ENCODE measurements at regions not wholly inside any gene's neighbourhood (a gene's known extent, or its start where the extent isn't known, plus 50 kb on each side); places are given as distances from the start of the nearest gene placed in this dataset.

- in situ Hi-C loops (cut with MboI; ENCODE audit: low pct_unique_long_range_greater_than_20kb, low sequenced_read_pairs, unreplicated experiment), result no loop called here
- no peak for TF ChIP-seq CTCF (IDR thresholded peaks at IDR 0.05; ENCODE audit: extremely low read depth, insufficient read depth, missing control alignments)
- DNase-seq (ENCODE audit: low spot score), result no peak
Measured at GRCh38 chr3:8182904-8183303, 318.7 kb upstream of the LMCD1 start.

GRCh38 chr3:8183627-8184026 lies 318.0 kb upstream of the LMCD1 start:
- no peak for TF ChIP-seq CTCF (IDR thresholded peaks at IDR 0.05; ENCODE audit: extremely low read depth, insufficient read depth, missing control alignments)
- DNase-seq (ENCODE audit: low spot score), result no peak
- in situ Hi-C loops (cut with MboI; ENCODE audit: low pct_unique_long_range_greater_than_20kb, low sequenced_read_pairs, unreplicated experiment), result no loop called here

- DNase-seq (ENCODE audit: low spot score), result no peak
- in situ Hi-C loops (cut with MboI; ENCODE audit: low pct_unique_long_range_greater_than_20kb, low sequenced_read_pairs, unreplicated experiment), result no loop called here
- no peak for TF ChIP-seq CTCF (IDR thresholded peaks at IDR 0.05; ENCODE audit: extremely low read depth, insufficient read depth, missing control alignments)
Measured at GRCh38 chr3:8186213-8186612, 315.4 kb upstream of the LMCD1 start.

GRCh38 chr3:8187996-8188395 lies 313.6 kb upstream of the LMCD1 start:
- TF ChIP-seq CTCF (IDR thresholded peaks at IDR 0.05; ENCODE audit: extremely low read depth, insufficient read depth, missing control alignments), result no peak
- DNase-seq (ENCODE audit: low spot score), result no peak
- in situ Hi-C loops (cut with MboI; ENCODE audit: low pct_unique_long_range_greater_than_20kb, low sequenced_read_pairs, unreplicated experiment), result no loop called here

GRCh38 chr3:8189051-8189450 lies 312.6 kb upstream of the LMCD1 start:
- no peak for DNase-seq (ENCODE audit: low spot score)
- TF ChIP-seq CTCF (IDR thresholded peaks at IDR 0.05; ENCODE audit: extremely low read depth, insufficient read depth, missing control alignments), result no peak
- in situ Hi-C loops (cut with MboI; ENCODE audit: low pct_unique_long_range_greater_than_20kb, low sequenced_read_pairs, unreplicated experiment), result no loop called here

GRCh38 chr3:8191406-8191805 lies 310.2 kb upstream of the LMCD1 start:
- TF ChIP-seq CTCF (IDR thresholded peaks at IDR 0.05; ENCODE audit: extremely low read depth, insufficient read depth, missing control alignments), result no peak

GRCh38 chr3:8197384-8197783 lies 304.2 kb upstream of the LMCD1 start:
- DNase-seq (ENCODE audit: low spot score), result no peak
- no peak for TF ChIP-seq CTCF (IDR thresholded peaks at IDR 0.05; ENCODE audit: extremely low read depth, insufficient read depth, missing control alignments)
- in situ Hi-C loops (cut with MboI; ENCODE audit: low pct_unique_long_range_greater_than_20kb, low sequenced_read_pairs, unreplicated experiment), result no loop called here

More at GRCh38 chr3:8191406-8191805, 310.2 kb upstream of the LMCD1 start:
- in situ Hi-C loops (cut with MboI; ENCODE audit: low pct_unique_long_range_greater_than_20kb, low sequenced_read_pairs, unreplicated experiment), result no loop called here
- no peak for DNase-seq (ENCODE audit: low spot score)
